ENCODE measurements at regions not wholly inside any gene's neighbourhood (a gene's known extent, or its start where the extent isn't known, plus 50 kb on each side); places are given as distances from the start of the nearest gene placed in this dataset.
A peak's percentile ranks its signal among the peaks of the same experiment; 100 is the strongest.
"Not testable (repeated sequence)": the region's sequence is repeated elsewhere in the genome, so short reads cannot be mapped to it uniquely, and the experiment has no call there.

GRCh38 chr3:34111361-34111760 is 312.9 kb downstream of the PDCD6IP start:
- no peak for DNase-seq
- no peaks in the 10 kb centered on the region for H3K4me1 ChIP-seq
- no peaks in the 10 kb centered on the region for H3K9me3 ChIP-seq
- H3K27me3 ChIP-seq, result no peaks in the 10 kb centered on the region
- H3K27ac ChIP-seq, result no peak overlapping the region
- no peaks in the 10 kb centered on the region for H3K36me3 ChIP-seq
- H3K4me3 ChIP-seq, result no peak overlapping the region
- intact Hi-C loops (cut with DNase I; ENCODE audit: low total_unique reads), result no loop called here
- TF ChIP-seq CTCF (IDR thresholded peaks at IDR 0.05), result no peak

GRCh38 chr3:34112261-34112660 is 313.8 kb downstream of the PDCD6IP start:
- DNase-seq; intact Hi-C loops (cut with DNase I; ENCODE audit: low total_unique reads); H3K27me3 ChIP-seq; H3K9me3 ChIP-seq; H3K27ac ChIP-seq; H3K4me3 ChIP-seq; H3K4me1 ChIP-seq; H3K36me3 ChIP-seq: not testable (repeated sequence)

GRCh38 chr3:34131091-34131490 is 332.7 kb downstream of the PDCD6IP start:
- H3K4me3 ChIP-seq, result no peak overlapping the region
- H3K27ac ChIP-seq, result no peak overlapping the region
- DNase-seq, result no peak
- no peaks in the 10 kb centered on the region for H3K9me3 ChIP-seq
- no peaks in the 10 kb centered on the region for H3K36me3 ChIP-seq
- H3K4me1 ChIP-seq, result peaks cover 0 to 4% (median 0%) of the 10 kb centered on the region in 4 donors
- no peaks in the 10 kb centered on the region for H3K27me3 ChIP-seq
- no peak for TF ChIP-seq CTCF (IDR thresholded peaks at IDR 0.05)
- intact Hi-C loops (cut with DNase I; ENCODE audit: low total_unique reads), result no loop called here

GRCh38 chr3:34132069-34132692 is 333.8 kb downstream of the PDCD6IP start:
- H3K27me3 ChIP-seq, result no peaks in the 10 kb centered on the region
- no peak for TF ChIP-seq CTCF (IDR thresholded peaks at IDR 0.05)
- no peaks in the 10 kb centered on the region for H3K36me3 ChIP-seq
- no peak overlapping the region for H3K27ac ChIP-seq
- peaks cover 0 to 3% (median 0%) of the 10 kb centered on the region in 3 donors for H3K9me3 ChIP-seq
- peaks cover 0 to 4% (median 0%) of the 10 kb centered on the region in 4 donors for H3K4me1 ChIP-seq
- intact Hi-C loops (cut with DNase I; ENCODE audit: low total_unique reads), result no loop called here
- no peak overlapping the region for H3K4me3 ChIP-seq
- DNase-seq, result peak in 1 of 2 donors; percentile 41

GRCh38 chr3:34139566-34139965 is 341.1 kb downstream of the PDCD6IP start:
- intact Hi-C loops (cut with DNase I; ENCODE audit: low total_unique reads), result no loop called here
- no peak overlapping the region for H3K27ac ChIP-seq
- peaks cover 0 to 3% (median 0%) of the 10 kb centered on the region in 3 donors for H3K9me3 ChIP-seq
- no peak for DNase-seq
- H3K4me3 ChIP-seq, result no peak overlapping the region
- no peaks in the 10 kb centered on the region for H3K27me3 ChIP-seq
- no peaks in the 10 kb centered on the region for H3K4me1 ChIP-seq
- H3K36me3 ChIP-seq, result no peaks in the 10 kb centered on the region
- no peak for TF ChIP-seq CTCF (IDR thresholded peaks at IDR 0.05)

- Histone ChIP-seq H3K9me3 (peaks cover 0 to 3% (median 0%) of the 10 kb centered on the region in 3 donors), H3K36me3 (no peaks in the 10 kb centered on the region), H3K27ac (no peak overlapping the region), H3K4me3 (no peak overlapping the region), H3K27me3 (no peaks in the 10 kb centered on the region), H3K4me1 (no peaks in the 10 kb centered on the region)
- no peak for DNase-seq
- intact Hi-C loops (cut with DNase I; ENCODE audit: low total_unique reads), result no loop called here
- TF ChIP-seq CTCF (IDR thresholded peaks at IDR 0.05), result no peak
These were observed 342.2 kb downstream of the PDCD6IP start for GRCh38 chr3:34140616-34141015.
